Ectodermal cell (in vitro differentiated cells): ENCODE measurements at regions not wholly inside any gene's neighbourhood (a gene's known extent, or its start where the extent isn't known, plus 50 kb on each side); places are given as distances from the start of the nearest gene placed in this dataset.

Experiments
- H3K27ac ChIP-seq: 2 replicates; pipeline ENCODE4 v1.7.0; 2013; ENCODE audit warnings: mild to moderate bottlenecking, low read depth, low read length; ENCODE audit not compliant: insufficient read depth, poor library complexity, severe bottlenecking
- H3K27me3 ChIP-seq: 2 replicates; pipeline ENCODE4 v1.7.0; 2013; ENCODE audit warnings: mild to moderate bottlenecking, low read length; ENCODE audit not compliant: insufficient read depth, control insufficient read depth, poor library complexity, severe bottlenecking
- H3K36me3 ChIP-seq: one replicate; pipeline ENCODE4 v1.7.0; 2013; ENCODE audit warnings: low read length; ENCODE audit not compliant: control insufficient read depth, insufficient read depth
- H3K4me1 ChIP-seq: one replicate; pipeline ENCODE4 v1.7.0; 2013; ENCODE audit warnings: low read length; ENCODE audit not compliant: control insufficient read depth, insufficient read depth
- H3K4me3 ChIP-seq: 2 replicates; pipeline ENCODE4 v1.7.0; 2013; ENCODE audit warnings: low read depth, low read length, control low read depth; ENCODE audit not compliant: insufficient read depth
- H3K9me3 ChIP-seq: 2 replicates; pipeline ENCODE4 v1.7.0; 2013; ENCODE audit warnings: mild to moderate bottlenecking, low read length, moderate library complexity; ENCODE audit not compliant: control insufficient read depth
- WGBS, 2 experiments: methylation state at CpG; one replicate each; pipeline ENCODE4 v1.1.7; 2013; ENCODE audit warnings: missing lambda C conversion rate in 2 of 2; 5-methylcytosine and 5-hydroxymethylcytosine counted together

- H3K27ac ChIP-seq: no peak overlapping the region
- no peak overlapping the region for H3K4me3 ChIP-seq
- no peaks in the 10 kb centered on the region for H3K36me3 ChIP-seq
- H3K4me1 ChIP-seq: no peaks in the 10 kb centered on the region
- no peaks in the 10 kb centered on the region for H3K9me3 ChIP-seq
- WGBS, 2 experiments: 93 to 94% methylated on average over 4 of the region's 4 CpGs
- H3K27me3 ChIP-seq: no peaks in the 10 kb centered on the region
Measured at GRCh38 chr2:147348931-147349555, 495.8 kb upstream of the ACVR2A start.

GRCh38 chr2:147346142-147346541 lies 498.7 kb upstream of the ACVR2A start:
- H3K4me1 ChIP-seq: no peaks in the 10 kb centered on the region
- no peaks in the 10 kb centered on the region for H3K27me3 ChIP-seq
- no peaks in the 10 kb centered on the region for H3K9me3 ChIP-seq
- H3K27ac ChIP-seq: no peak overlapping the region
- no peaks in the 10 kb centered on the region for H3K36me3 ChIP-seq
- 89 to 100% methylated on average over 1 to 2 of the region's 2 CpGs for WGBS, 2 experiments
- no peak overlapping the region for H3K4me3 ChIP-seq

- Histone ChIP-seq H3K27ac (no peak overlapping the region), H3K4me3 (no peak overlapping the region), H3K36me3 (no peaks in the 10 kb centered on the region), H3K4me1 (no peaks in the 10 kb centered on the region), H3K27me3 (no peaks in the 10 kb centered on the region), H3K9me3 (no peaks in the 10 kb centered on the region)
- 89 to 100% methylated on average over 1 of the region's 1 CpG for WGBS, 2 experiments
Measured at GRCh38 chr2:147345246-147345645, 499.6 kb upstream of the ACVR2A start.

- H3K4me1 ChIP-seq: no peaks in the 10 kb centered on the region
- WGBS, 2 experiments: 90 to 100% methylated on average over 1 of the region's 1 CpG
- no peak overlapping the region for H3K4me3 ChIP-seq
Measured at GRCh38 chr2:147342329-147342728, 502.5 kb upstream of the ACVR2A start.

GRCh38 chr2:147331790-147332419 lies 512.9 kb upstream of the ACVR2A start:
- Histone ChIP-seq H3K27me3 (no peaks in the 10 kb centered on the region), H3K9me3 (no peaks in the 10 kb centered on the region), H3K36me3 (no peaks in the 10 kb centered on the region), H3K4me3 (no peak overlapping the region), H3K4me1 (no peaks in the 10 kb centered on the region), H3K27ac (no peak overlapping the region)
- WGBS, 2 experiments: 27 to 39% methylated on average over 2 of the region's 4 CpGs

More at GRCh38 chr2:147342329-147342728, 502.5 kb upstream of the ACVR2A start:
- Histone ChIP-seq H3K27me3 (no peaks in the 10 kb centered on the region), H3K36me3 (no peaks in the 10 kb centered on the region), H3K27ac (no peak overlapping the region), H3K9me3 (no peaks in the 10 kb centered on the region)

GRCh38 chr2:147330925-147331324 lies 513.9 kb upstream of the ACVR2A start:
- H3K9me3 ChIP-seq: no peaks in the 10 kb centered on the region
- no peak overlapping the region for H3K27ac ChIP-seq
- no peaks in the 10 kb centered on the region for H3K36me3 ChIP-seq
- WGBS, 2 experiments: 95 to 97% methylated on average over 4 of the region's 4 CpGs
- H3K27me3 ChIP-seq: no peaks in the 10 kb centered on the region
- H3K4me1 ChIP-seq: no peaks in the 10 kb centered on the region
- no peak overlapping the region for H3K4me3 ChIP-seq

GRCh38 chr2:147327613-147328012 lies 517.2 kb upstream of the ACVR2A start:
- Histone ChIP-seq H3K36me3 (no peaks in the 10 kb centered on the region), H3K27me3 (no peaks in the 10 kb centered on the region), H3K9me3 (no peaks in the 10 kb centered on the region), H3K4me1 (no peaks in the 10 kb centered on the region), H3K4me3 (no peak overlapping the region), H3K27ac (no peak overlapping the region)
- 90 to 92% methylated on average over 6 of the region's 6 CpGs for WGBS, 2 experiments

GRCh38 chr2:147325990-147326389 lies 518.8 kb upstream of the ACVR2A start:
- 86 to 90% methylated on average over 1 of the region's 1 CpG for WGBS, 2 experiments

GRCh38 chr2:147320146-147320545 lies 524.7 kb upstream of the ACVR2A start:
- no peaks in the 10 kb centered on the region for H3K36me3 ChIP-seq
- H3K27me3 ChIP-seq: no peaks in the 10 kb centered on the region
- H3K4me3 ChIP-seq: no peak overlapping the region
- H3K27ac ChIP-seq: no peak overlapping the region
- H3K9me3 ChIP-seq: no peaks in the 10 kb centered on the region
- no peaks in the 10 kb centered on the region for H3K4me1 ChIP-seq

More at GRCh38 chr2:147325990-147326389, 518.8 kb upstream of the ACVR2A start:
- Histone ChIP-seq H3K36me3 (no peaks in the 10 kb centered on the region), H3K4me1 (no peaks in the 10 kb centered on the region), H3K27ac (no peak overlapping the region), H3K4me3 (no peak overlapping the region), H3K9me3 (no peaks in the 10 kb centered on the region), H3K27me3 (no peaks in the 10 kb centered on the region)

- no peaks in the 10 kb centered on the region for H3K9me3 ChIP-seq
- no peaks in the 10 kb centered on the region for H3K27me3 ChIP-seq
- H3K36me3 ChIP-seq: no peaks in the 10 kb centered on the region
- no peaks in the 10 kb centered on the region for H3K4me1 ChIP-seq
- 84 to 95% methylated on average over 3 of the region's 3 CpGs for WGBS, 2 experiments
- no peak overlapping the region for H3K4me3 ChIP-seq
- H3K27ac ChIP-seq: no peak overlapping the region
Measured at GRCh38 chr2:147311058-147311430, 533.8 kb upstream of the ACVR2A start.
